HepG2 (cell line): ENCODE measurements at regions not wholly inside any gene's neighbourhood (a gene's known extent, or its start where the extent isn't known, plus 50 kb on each side); places are given as distances from the start of the nearest gene placed in this dataset.
A peak's percentile ranks its signal among the peaks of the same experiment; 100 is the strongest.

Source experiments
- ATAC-seq: fragments of 200-7000 bp; cut with Tn5 transposase; 3 replicates; pipeline ENCODE4 v1.9.1; 2020; ENCODE audit warnings: mild to moderate bottlenecking, moderate library complexity
- BruUV-seq: library from RNA; stranded (reverse); fragments of 400-500 nt; replicated peaks from 2 replicates; lab custom pipeline; 2021; lab: Mats Ljungman, UMichigan
- CTCF ChIA-PET: fragments of 300-600 bp; formaldehyde crosslinking; extraction: SDS; loops from one replicate; lab custom pipeline; 2021; ENCODE audit warnings: low total read pairs, inconsistent platforms, low intra/inter-chr PET ratio; lab: Yijun Ruan, JAX
- POLR2A ChIA-PET: fragments of 350-600 bp; sonication (Branson Sonifier 250); formaldehyde crosslinking; loops from one replicate; lab custom pipeline; 2020; ENCODE audit warnings: antibody characterized with exemption, inconsistent platforms; lab: Yijun Ruan, JAX
- DNase-seq: peaks from one replicate; pipeline ENCODE4 v3.0.0-alpha.2; 2015; ENCODE audit warnings: low spot score
- FAIRE-seq: peaks from 3 replicates; lab custom pipeline; 2011; peaks lifted over from hg19 to GRCh38; lab: Jason Lieb, UNC
- H2AFZ ChIP-seq: one replicate; pipeline ENCODE4 v1.6.1; 2011; ENCODE audit warnings: low read length, inconsistent platforms
- H3K27ac ChIP-seq: fragments of 300-600 bp; 3 replicates; pipeline ENCODE4 v1.8.0; 2011; ENCODE audit warnings: mixed run types, mild to moderate bottlenecking, mixed read lengths, low read length, inconsistent platforms; ENCODE audit not compliant: insufficient read depth; ENCODE audit errors: extremely low read length
- H3K27me3 ChIP-seq, 2 experiments: fragments of 200-600 bp in 1 of 2; 2 replicates in 1 of 2; 3 replicates in 1 of 2; pipeline versions ENCODE4 v1.6.0 to v1.8.0; 2011; ENCODE audit warnings: low read length in 2 of 2, mild to moderate bottlenecking in 2 of 2, moderate library complexity in 2 of 2, inconsistent platforms in 1 of 2; ENCODE audit not compliant: insufficient read depth in 2 of 2, control insufficient read depth in 1 of 2
- H3K36me3 ChIP-seq, 2 experiments: fragments of 200-600 bp in 1 of 2; replicated peaks in 1 of 2; 2 replicates in 1 of 2; 3 replicates in 1 of 2; pipeline versions ENCODE4 v1.5.1 to v1.8.0; 2011; ENCODE audit warnings: low read length in 2 of 2, inconsistent platforms in 1 of 2; ENCODE audit not compliant: insufficient read depth in 2 of 2, control insufficient read depth in 1 of 2
- H3K4me1 ChIP-seq: 2 replicates; pipeline ENCODE4 v1.5.1; 2012; ENCODE audit warnings: low read length, inconsistent platforms; ENCODE audit not compliant: insufficient read depth
- H3K4me2 ChIP-seq: 2 replicates; pipeline ENCODE4 v1.6.0; 2011; ENCODE audit warnings: low read depth, low read length, inconsistent platforms
- H3K4me3 ChIP-seq, 3 experiments: fragments of 200-600 bp in 1 of 3; sonication (generic), shearing (Covaris generic) in 1 of 3; replicated peaks in 1 of 3; 2 replicates each; pipeline ENCODE4 v1.5.1; 2011 to 2016; ENCODE audit warnings: low read length in 3 of 3, inconsistent platforms in 2 of 3, low read depth in 2 of 3, mild to moderate bottlenecking in 2 of 3, control low read depth in 1 of 3, mixed read lengths in 1 of 3; ENCODE audit not compliant: insufficient read depth in 1 of 3
- H3K79me2 ChIP-seq: one replicate; pipeline ENCODE4 v1.6.1; 2011; ENCODE audit warnings: low read length, inconsistent platforms; ENCODE audit not compliant: insufficient read depth
- H3K9ac ChIP-seq: 2 replicates; pipeline ENCODE4 v1.6.0; 2011; ENCODE audit warnings: mild to moderate bottlenecking, low read depth, low read length, inconsistent platforms; ENCODE audit not compliant: insufficient read depth
- H3K9me3 ChIP-seq: 2 replicates; pipeline ENCODE4 v1.5.1; 2012; ENCODE audit warnings: mild to moderate bottlenecking, low read length
- H4K20me1 ChIP-seq: 2 replicates; pipeline ENCODE4 v1.6.0; 2011; ENCODE audit warnings: inconsistent platforms, mild to moderate bottlenecking, low read length, moderate library complexity; ENCODE audit not compliant: insufficient read depth
- ATF4 ChIP-seq, 2 experiments: fragments of 450-650 bp in 1 of 2; sonication (generic) in 1 of 2; formaldehyde crosslinking; IDR thresholded peaks; 2 replicates each; pipeline versions ENCODE4 v1.5.0 to v1.8.0; 2020 to 2022; ENCODE audit warnings: mild to moderate bottlenecking in 1 of 2, missing genetic modification reagents in 1 of 2
- BCL6 ChIP-seq: IDR thresholded peaks from 2 replicates; pipeline ENCODE4 v1.6.1; 2016; ENCODE audit warnings: missing genetic modification reagents, missing compliant biosample characterization
- CEBPB ChIP-seq: IDR thresholded peaks from 2 replicates; pipeline ENCODE4 v1.6.1; 2011; ENCODE audit warnings: low read depth, low read length, improper control_type of control experiment, borderline replicate concordance
- FOSL1 ChIP-seq: sonication (generic); formaldehyde crosslinking; IDR thresholded peaks from 2 replicates; pipeline ENCODE4 v1.9.0; 2021; ENCODE audit warnings: missing genetic modification reagents, borderline replicate concordance
- FOSL2 ChIP-seq: sonication (generic); formaldehyde crosslinking; IDR thresholded peaks from 2 replicates; pipeline ENCODE4 v1.4.0; 2020; ENCODE audit warnings: missing genetic modification reagents
- GTF2F1 ChIP-seq: fragments of 150-350 bp; IDR thresholded peaks from 2 replicates; pipeline ENCODE4 v1.6.1; 2014; ENCODE audit warnings: low read length
- HHEX ChIP-seq: IDR thresholded peaks from 2 replicates; pipeline ENCODE4 v1.6.1; 2016; ENCODE audit warnings: control low read depth
- HNRNPLL ChIP-seq: fragments of 200-400 bp; formaldehyde crosslinking; IDR thresholded peaks from 2 replicates; pipeline ENCODE4 v1.6.1; 2017; ENCODE audit warnings: mild to moderate bottlenecking, low read depth, low read length; ENCODE audit not compliant: poor library complexity, severe bottlenecking
- JARID2 ChIP-seq: sonication (generic); formaldehyde crosslinking; IDR thresholded peaks from 2 replicates; pipeline ENCODE4 v1.8.1; 2023; ENCODE audit warnings: missing genetic modification reagents, inconsistent platforms; ENCODE audit not compliant: insufficient replicate concordance
- TCF7L2 ChIP-seq: IDR thresholded peaks from 2 replicates; pipeline ENCODE4 v1.6.1; 2011; ENCODE audit warnings: mild to moderate bottlenecking, low read depth, low read length, moderate library complexity
- ZMYM4 ChIP-seq: sonication (generic); formaldehyde crosslinking; IDR thresholded peaks from 2 replicates; pipeline ENCODE4 v1.8.1; 2023; ENCODE audit warnings: mild to moderate bottlenecking, missing genetic modification reagents
- ZNF10 ChIP-seq: sonication (generic); formaldehyde crosslinking; IDR thresholded peaks from 2 replicates; pipeline ENCODE4 v1.4.0; 2020; ENCODE audit warnings: mild to moderate bottlenecking, low read depth, missing genetic modification reagents, borderline replicate concordance
- ZNF124 ChIP-seq: sonication (generic); formaldehyde crosslinking; IDR thresholded peaks from 2 replicates; pipeline ENCODE4 v1.4.0; 2020; ENCODE audit warnings: missing genetic modification reagents
- ZNF333 ChIP-seq: sonication (generic); formaldehyde crosslinking; IDR thresholded peaks from 2 replicates; pipeline ENCODE4 v1.4.0; 2020; ENCODE audit warnings: mild to moderate bottlenecking, missing genetic modification reagents, borderline replicate concordance
- ZNF572 ChIP-seq: sonication (generic); formaldehyde crosslinking; IDR thresholded peaks from 2 replicates; pipeline ENCODE4 v1.5.1; 2020; ENCODE audit warnings: mild to moderate bottlenecking, missing genetic modification reagents
- ZNF644 ChIP-seq: IDR thresholded peaks from 2 replicates; pipeline ENCODE4 v1.6.1; 2016; ENCODE audit warnings: low read depth
- ZNF674 ChIP-seq: sonication (generic); formaldehyde crosslinking; IDR thresholded peaks from 2 replicates; pipeline ENCODE4 v1.5.0; 2020; ENCODE audit warnings: low read depth, mild to moderate bottlenecking, missing genetic modification reagents
- ZNF788 ChIP-seq: sonication (generic); formaldehyde crosslinking; IDR thresholded peaks from 2 replicates; pipeline ENCODE4 v1.5.0; 2020; ENCODE audit warnings: mild to moderate bottlenecking, missing genetic modification reagents, borderline replicate concordance
- ZNF83 ChIP-seq: sonication (generic); formaldehyde crosslinking; IDR thresholded peaks from 2 replicates; pipeline ENCODE4 v1.4.0; 2020; ENCODE audit warnings: missing genetic modification reagents, mild to moderate bottlenecking, borderline replicate concordance
- WGBS: methylation state at CpG from one replicate; pipeline ENCODE4 v1.1.6; 2017; ENCODE audit warnings: low lambda C conversion rate; 5-methylcytosine and 5-hydroxymethylcytosine counted together
- in situ Hi-C: cut with HindIII; loops from 2 replicates; pipeline ENCODE4 v1.10.0; 2017; ENCODE audit warnings: low pct_unique_long_range_greater_than_20kb; ENCODE audit not compliant: extremely low pct_ligation_motif_present
- intact Hi-C: fragments of 100-400 bp; cut with micrococcal nuclease; formaldehyde crosslinking; loops from one replicate; pipeline ENCODE4 v1.10.0; 2022; ENCODE audit not compliant: unreplicated experiment
- TF ChIP-seq, protein P1 (sequence below): sonication (generic); formaldehyde crosslinking; IDR thresholded peaks from 2 replicates; pipeline ENCODE4 v1.4.0; 2020; ENCODE audit warnings: missing genetic modification reagents

- no peak for TF ChIP-seq ZNF788 (CRISPR knock-in tag)
- no peak for TF ChIP-seq ZNF333 (CRISPR knock-in tag)
- no peak for TF ChIP-seq TCF7L2
- no peak for TF ChIP-seq ZNF10
- no peak for TF ChIP-seq ZNF124 (CRISPR knock-in tag)
These were observed 248.6 kb downstream of the IRX1 start (continued) for GRCh38 chr5:3844266-3844665.

DNA sequence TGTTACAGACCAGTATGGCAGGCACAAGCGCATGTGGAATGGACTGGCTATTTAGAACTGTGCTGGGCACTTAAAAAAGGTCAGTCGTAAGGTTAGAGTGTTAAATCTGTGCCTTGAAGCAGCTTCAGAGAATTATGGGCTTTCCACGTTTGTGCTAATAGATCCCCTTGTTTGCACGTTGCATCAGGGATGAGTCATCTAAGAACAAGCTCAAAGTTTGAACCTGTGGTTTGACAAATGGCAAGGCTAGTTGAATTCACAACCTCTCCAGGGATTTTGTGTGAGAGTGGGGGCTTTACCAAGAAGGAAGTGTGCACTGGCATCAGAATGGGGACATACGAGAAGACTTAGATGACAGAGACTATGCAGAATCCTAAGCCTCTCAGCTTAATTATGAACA lies 249.6 kb downstream of the IRX1 start:
- DNase-seq, result peak; percentile 7
- Histone ChIP-seq H3K27ac (no peak overlapping the region), H3K4me3 (no peak overlapping the region), H4K20me1 (no peaks in the 10 kb centered on the region), H3K9ac (no peak overlapping the region), H3K4me2 (no peak overlapping the region), H3K27me3 (no peaks in the 10 kb centered on the region), H3K36me3 (no peaks in the 10 kb centered on the region), H3K9me3 (peaks cover 34% of the 10 kb centered on the region), H3K79me2 (no peaks in the 10 kb centered on the region), H2AFZ (no peak overlapping the region), H3K4me1 (no peaks in the 10 kb centered on the region)
- 12% methylated on average over 5 of the region's 5 CpGs for WGBS
- BruUV-seq, result no TSS peak
- ChIA-PET POLR2A (no interaction called here), CTCF (no interaction called here)
- in situ Hi-C loops, result no loop called here
- no peak for FAIRE-seq
- no peak; the same call in 2 of the 3 replicates for ATAC-seq
- intact Hi-C loops, result no loop called here
- TF ChIP-seq HNRNPLL (no peak), CEBPB (peak; percentile 33; the same call in 1 of the 2 replicates), ATF4 (CRISPR knock-in tag; IDR thresholded peaks at IDR 0.05) (0 out of 4 replicates have a peak, but pooled peaks of 1 of the 2 experiments have one; percentile 29), HHEX (CRISPR knock-in tag) (no peak), JARID2 (no peak), FOSL2 (CRISPR knock-in tag) (peak; percentile 93), ZNF572 (CRISPR knock-in tag) (no peak), ZNF644 (CRISPR knock-in tag) (0 out of 2 replicates have a peak, but pooled peaks have one; percentile 55), GTF2F1 (no peak), ZNF674 (CRISPR knock-in tag) (no peak), FOSL1 (CRISPR knock-in tag) (peak; percentile 48; the same call in 1 of the 2 replicates), ZNF83 (CRISPR knock-in tag) (no peak), BCL6 (CRISPR knock-in tag) (0 out of 2 replicates have a peak, but pooled peaks have one; percentile 14), ZMYM4 (CRISPR knock-in tag) (no peak)
- TF ChIP-seq, protein P1, sequence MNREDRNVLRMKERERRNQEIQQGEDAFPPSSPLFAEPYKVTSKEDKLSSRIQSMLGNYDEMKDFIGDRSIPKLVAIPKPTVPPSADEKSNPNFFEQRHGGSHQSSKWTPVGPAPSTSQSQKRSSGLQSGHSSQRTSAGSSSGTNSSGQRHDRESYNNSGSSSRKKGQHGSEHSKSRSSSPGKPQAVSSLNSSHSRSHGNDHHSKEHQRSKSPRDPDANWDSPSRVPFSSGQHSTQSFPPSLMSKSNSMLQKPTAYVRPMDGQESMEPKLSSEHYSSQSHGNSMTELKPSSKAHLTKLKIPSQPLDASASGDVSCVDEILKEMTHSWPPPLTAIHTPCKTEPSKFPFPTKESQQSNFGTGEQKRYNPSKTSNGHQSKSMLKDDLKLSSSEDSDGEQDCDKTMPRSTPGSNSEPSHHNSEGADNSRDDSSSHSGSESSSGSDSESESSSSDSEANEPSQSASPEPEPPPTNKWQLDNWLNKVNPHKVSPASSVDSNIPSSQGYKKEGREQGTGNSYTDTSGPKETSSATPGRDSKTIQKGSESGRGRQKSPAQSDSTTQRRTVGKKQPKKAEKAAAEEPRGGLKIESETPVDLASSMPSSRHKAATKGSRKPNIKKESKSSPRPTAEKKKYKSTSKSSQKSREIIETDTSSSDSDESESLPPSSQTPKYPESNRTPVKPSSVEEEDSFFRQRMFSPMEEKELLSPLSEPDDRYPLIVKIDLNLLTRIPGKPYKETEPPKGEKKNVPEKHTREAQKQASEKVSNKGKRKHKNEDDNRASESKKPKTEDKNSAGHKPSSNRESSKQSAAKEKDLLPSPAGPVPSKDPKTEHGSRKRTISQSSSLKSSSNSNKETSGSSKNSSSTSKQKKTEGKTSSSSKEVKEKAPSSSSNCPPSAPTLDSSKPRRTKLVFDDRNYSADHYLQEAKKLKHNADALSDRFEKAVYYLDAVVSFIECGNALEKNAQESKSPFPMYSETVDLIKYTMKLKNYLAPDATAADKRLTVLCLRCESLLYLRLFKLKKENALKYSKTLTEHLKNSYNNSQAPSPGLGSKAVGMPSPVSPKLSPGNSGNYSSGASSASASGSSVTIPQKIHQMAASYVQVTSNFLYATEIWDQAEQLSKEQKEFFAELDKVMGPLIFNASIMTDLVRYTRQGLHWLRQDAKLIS (CRISPR knock-in tag), result no peak
